Muscle of leg (tissue), 3 donors: ENCODE measurements at regions not wholly inside any gene's neighbourhood (a gene's known extent, or its start where the extent isn't known, plus 50 kb on each side); places are given as distances from the start of the nearest gene placed in this dataset.
"Not testable (repeated sequence)": the region's sequence is repeated elsewhere in the genome, so short reads cannot be mapped to it uniquely, and the experiment has no call there.

Source experiments
- DNase-seq: peaks from one replicate; pipeline ENCODE4 v3.0.0; 2013
- H3K27ac ChIP-seq: one replicate; pipeline ENCODE4 v1.5.1; 2013; ENCODE audit warnings: mild to moderate bottlenecking, low read length, control low read depth
- H3K27me3 ChIP-seq: one replicate; pipeline ENCODE4 v1.6.1; 2013; ENCODE audit warnings: low read length; ENCODE audit not compliant: control insufficient read depth, insufficient read depth
- H3K36me3 ChIP-seq: one replicate; pipeline ENCODE4 v1.6.1; 2013; ENCODE audit warnings: low read length; ENCODE audit not compliant: control insufficient read depth, insufficient read depth
- H3K4me1 ChIP-seq: one replicate; pipeline ENCODE4 v1.6.1; 2013; ENCODE audit warnings: low read length; ENCODE audit not compliant: control insufficient read depth, insufficient read depth
- H3K4me3 ChIP-seq: one replicate; pipeline ENCODE4 v1.5.1; 2013; ENCODE audit warnings: low read length, control low read depth
- H3K9me3 ChIP-seq: replicated peaks from 2 replicates; pipeline ENCODE4 v1.6.1; 2013; ENCODE audit warnings: low read depth, low read length; ENCODE audit not compliant: control insufficient read depth
- WGBS: methylation state at CpG from one replicate; pipeline ENCODE4 v1.1.5; 2013; ENCODE audit warnings: missing lambda C conversion rate; ENCODE audit not compliant: insufficient coverage; 5-methylcytosine and 5-hydroxymethylcytosine counted together

DNA sequence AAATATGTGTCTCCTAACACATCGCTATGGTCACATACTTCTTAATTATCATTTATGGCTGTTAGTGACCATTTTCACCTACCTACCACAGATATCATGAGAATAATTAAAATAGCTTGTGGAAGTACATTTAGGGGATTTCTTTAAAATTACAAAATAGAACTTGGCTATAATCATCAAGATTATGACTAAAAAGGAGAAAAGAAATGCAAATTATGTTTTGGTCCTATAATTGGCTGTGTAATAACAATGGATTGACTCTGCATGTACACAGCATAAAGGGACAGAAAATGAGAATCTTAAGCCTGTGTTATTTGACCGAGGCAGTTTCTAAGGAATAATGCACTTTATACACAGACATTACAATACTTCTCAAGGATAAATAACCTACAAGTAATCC is 197.7 kb upstream of the ZNF322 start:
- not testable (repeated sequence) for H3K27ac ChIP-seq, DNase-seq, H3K27me3 ChIP-seq, H3K9me3 ChIP-seq, H3K4me1 ChIP-seq, H3K4me3 ChIP-seq, H3K36me3 ChIP-seq
- no CpG with 5 or more reads among the region's 2 CpGs for WGBS

DNA sequence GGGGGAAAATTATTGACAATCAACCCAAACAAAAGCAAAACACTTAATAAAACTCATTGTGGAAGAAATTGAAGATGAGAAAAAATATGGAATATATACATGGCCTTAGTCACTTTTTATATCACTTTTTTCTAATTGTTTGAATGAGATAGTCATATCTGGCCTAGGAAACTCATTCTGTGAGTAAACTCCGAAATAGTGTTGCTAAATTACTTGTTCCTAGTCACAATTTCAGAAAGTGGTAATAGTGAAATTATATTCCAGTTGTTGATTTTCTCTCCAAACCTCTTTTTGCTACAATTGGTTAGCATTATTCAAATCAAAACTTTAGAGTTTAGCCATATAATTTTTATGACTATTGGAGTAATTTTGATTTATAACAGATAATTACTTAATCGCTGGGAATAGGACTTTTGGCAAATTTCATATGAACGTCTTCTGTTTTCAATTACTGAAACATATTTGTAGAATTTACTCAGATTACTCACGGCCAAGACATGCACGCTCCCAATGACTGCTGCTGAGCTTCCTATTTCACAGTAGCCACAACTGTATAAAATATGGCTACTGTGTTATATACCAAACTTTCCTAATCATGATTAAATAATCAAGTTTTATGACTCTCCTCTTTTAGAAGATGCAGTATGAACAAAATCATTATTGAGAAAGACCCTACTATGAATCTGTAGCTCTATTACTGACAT is 199.7 kb upstream of the ZNF322 start:
- DNase-seq, H3K27me3 ChIP-seq, H3K4me3 ChIP-seq, H3K4me1 ChIP-seq, H3K9me3 ChIP-seq, H3K36me3 ChIP-seq, H3K27ac ChIP-seq: not testable (repeated sequence)
- no CpG with 5 or more reads among the region's 5 CpGs for WGBS

DNA sequence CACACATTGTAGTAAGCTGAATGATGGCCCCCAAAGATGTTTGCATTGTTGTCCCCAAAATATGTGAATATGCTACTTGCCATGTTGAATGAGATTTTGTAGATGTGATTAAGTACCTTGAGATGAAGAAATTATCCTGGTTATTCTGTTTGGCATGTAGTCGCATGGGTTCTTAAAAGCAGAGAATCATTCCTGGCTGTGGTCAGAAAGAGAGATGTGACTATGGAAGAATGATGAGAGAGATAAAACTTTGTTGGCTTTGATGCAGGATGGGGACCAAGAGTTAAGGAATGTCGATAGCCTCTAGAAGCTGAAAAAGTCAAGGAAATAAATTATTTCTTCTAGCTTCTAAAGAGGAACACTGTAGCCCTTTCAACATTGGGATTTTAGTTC is 200.2 kb upstream of the ZNF322 start:
- not testable (repeated sequence) for DNase-seq, H3K27me3 ChIP-seq, H3K4me3 ChIP-seq, H3K27ac ChIP-seq, H3K36me3 ChIP-seq, H3K4me1 ChIP-seq, H3K9me3 ChIP-seq
- 100% methylated on average over 1 of the region's 2 CpGs for WGBS

DNA sequence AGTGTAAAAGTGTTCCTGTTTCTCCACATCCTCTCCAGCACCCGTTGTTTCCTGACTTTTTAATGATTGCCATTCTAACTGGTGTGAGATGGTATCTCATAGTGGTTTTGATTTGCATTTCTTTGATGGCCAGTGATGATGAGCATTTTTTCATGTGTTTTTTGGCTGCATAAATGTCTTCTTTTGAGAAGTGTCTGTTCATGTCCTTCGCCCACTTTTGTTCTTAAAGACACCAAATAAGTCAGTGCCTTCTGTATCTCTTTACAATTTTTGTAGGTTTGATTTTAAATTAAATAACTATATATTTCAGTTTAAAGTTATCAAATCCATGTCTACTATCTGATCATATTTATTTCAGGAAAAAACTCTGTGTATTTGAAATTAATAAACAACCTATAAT is 202.4 kb upstream of the ZNF322 start:
- H3K4me3 ChIP-seq, H3K4me1 ChIP-seq, H3K27ac ChIP-seq, H3K9me3 ChIP-seq, DNase-seq, H3K36me3 ChIP-seq, H3K27me3 ChIP-seq: not testable (repeated sequence)
- WGBS, result no CpG with 5 or more reads among the region's 2 CpGs

DNA sequence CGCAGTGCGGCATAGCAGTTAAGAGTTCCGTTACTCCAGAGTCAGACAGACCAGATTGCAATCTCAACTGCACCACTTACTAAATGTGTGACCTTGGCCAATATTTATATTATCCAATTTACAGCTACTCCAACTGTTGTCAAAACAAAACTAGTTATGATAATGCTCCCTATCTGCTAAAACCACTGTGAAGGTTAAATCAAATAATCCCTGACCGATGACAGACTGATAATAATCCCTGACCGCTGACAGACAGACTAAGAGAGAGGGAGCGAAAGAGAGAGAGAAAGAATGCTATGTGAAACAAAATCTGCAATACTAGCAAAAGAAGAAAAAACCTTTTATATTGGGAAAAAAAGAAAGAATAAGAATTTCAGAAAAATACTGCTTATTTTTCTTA is 204.1 kb upstream of the ZNF322 start:
- not testable (repeated sequence) for H3K4me3 ChIP-seq

DNA sequence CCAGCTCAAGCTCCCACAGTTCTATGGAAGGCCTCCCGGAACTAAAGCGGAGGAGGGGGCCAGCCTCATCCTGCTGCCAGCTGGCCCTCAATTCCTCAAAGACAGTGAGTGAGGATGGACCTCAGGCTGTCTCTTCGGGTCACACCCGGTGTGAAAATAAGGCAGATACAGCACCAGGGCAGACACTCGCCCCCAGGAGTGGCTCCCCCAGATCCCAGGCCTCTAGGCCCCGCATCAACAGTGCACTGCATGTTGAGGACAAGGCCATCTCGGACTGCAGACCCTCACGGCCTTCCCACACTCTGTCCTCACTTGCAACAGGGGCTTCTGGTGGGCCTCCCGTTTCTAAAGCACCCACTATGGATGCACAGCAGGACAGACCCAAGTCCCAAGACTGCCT is 239.2 kb upstream of the ZNF322 start:
- H3K9me3 ChIP-seq, H3K4me1 ChIP-seq, H3K4me3 ChIP-seq, H3K27me3 ChIP-seq, H3K36me3 ChIP-seq: not testable (repeated sequence)
- H3K27ac ChIP-seq, result peak overlapping the region; percentile 62
- DNase-seq, result peak; percentile 21
- 83% methylated on average over 9 of the region's 9 CpGs for WGBS

More for the DNA sequence above, 204.1 kb upstream of the ZNF322 start:
- H3K4me1 ChIP-seq, H3K36me3 ChIP-seq, H3K9me3 ChIP-seq, DNase-seq, H3K27me3 ChIP-seq, H3K27ac ChIP-seq: not testable (repeated sequence)
- WGBS, result 80% methylated on average over 1 of the region's 6 CpGs

DNA sequence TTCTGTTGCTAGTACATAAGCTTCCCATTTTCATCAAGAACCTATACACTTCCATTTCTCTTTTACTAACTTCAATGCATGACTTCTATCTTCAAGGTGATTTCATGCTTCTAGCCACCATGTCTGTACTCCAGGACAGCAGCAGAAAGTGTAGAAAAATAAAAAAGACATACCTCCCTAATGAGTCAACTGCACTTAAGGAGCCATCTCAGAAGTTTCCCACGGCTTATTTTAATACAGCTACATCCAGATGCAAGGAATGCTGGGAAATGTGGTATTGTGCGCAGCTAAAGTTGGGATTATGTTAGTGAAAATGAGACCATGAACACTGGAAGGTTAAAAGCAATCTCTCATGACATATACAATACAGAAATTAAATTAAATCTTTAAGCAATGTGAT is 264.7 kb upstream of the ZNF322 start:
- not testable (repeated sequence) for H3K9me3 ChIP-seq, H3K4me3 ChIP-seq, H3K4me1 ChIP-seq, H3K36me3 ChIP-seq, DNase-seq, H3K27me3 ChIP-seq, H3K27ac ChIP-seq
- WGBS, result no CpG with 5 or more reads among the region's 2 CpGs

DNA sequence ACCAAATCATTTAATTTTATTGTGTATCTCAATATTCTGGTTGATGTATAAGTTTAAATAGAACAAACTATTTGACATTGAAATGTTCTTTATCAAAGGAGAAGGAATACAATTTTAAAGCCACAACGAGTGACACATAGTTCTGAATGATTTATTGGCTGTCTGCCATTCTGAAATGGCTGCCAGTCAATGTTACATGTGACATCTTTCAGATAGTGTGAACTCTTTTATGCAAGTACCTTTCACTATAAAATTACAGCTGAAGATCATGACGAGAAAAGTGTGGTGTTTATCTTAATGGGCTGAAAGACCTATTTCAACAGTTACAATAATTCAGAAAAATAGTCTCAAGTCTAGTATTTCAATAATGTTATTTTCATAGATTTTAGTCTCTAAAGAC is 268.6 kb upstream of the ZNF322 start:
- WGBS, result no CpG with 5 or more reads among the region's 2 CpGs
- not testable (repeated sequence) for H3K27me3 ChIP-seq, H3K4me1 ChIP-seq, H3K36me3 ChIP-seq, H3K4me3 ChIP-seq, DNase-seq, H3K9me3 ChIP-seq, H3K27ac ChIP-seq

DNA sequence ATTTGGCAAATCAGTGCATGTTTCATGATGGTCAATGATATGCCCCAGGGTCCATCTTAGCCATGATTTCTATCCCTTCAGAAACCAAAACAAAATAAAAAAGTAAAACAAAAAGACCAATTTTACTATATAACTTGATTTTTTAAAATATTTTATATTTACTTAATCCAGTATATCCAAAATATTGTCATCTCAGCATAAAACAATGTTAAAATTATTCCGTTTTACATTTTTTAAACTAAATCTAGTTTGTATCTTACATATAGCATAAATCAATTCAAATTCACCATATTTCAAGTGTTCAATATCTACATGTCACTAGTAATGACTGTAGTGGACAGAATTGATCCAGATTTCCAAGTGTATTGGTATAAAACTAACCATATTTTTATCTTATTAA is 277.7 kb upstream of the ZNF322 start:
- not testable (repeated sequence) for H3K4me1 ChIP-seq, DNase-seq, H3K9me3 ChIP-seq, H3K27me3 ChIP-seq, H3K27ac ChIP-seq, H3K36me3 ChIP-seq, H3K4me3 ChIP-seq
- no CpG with 5 or more reads among the region's 1 CpG for WGBS

DNA sequence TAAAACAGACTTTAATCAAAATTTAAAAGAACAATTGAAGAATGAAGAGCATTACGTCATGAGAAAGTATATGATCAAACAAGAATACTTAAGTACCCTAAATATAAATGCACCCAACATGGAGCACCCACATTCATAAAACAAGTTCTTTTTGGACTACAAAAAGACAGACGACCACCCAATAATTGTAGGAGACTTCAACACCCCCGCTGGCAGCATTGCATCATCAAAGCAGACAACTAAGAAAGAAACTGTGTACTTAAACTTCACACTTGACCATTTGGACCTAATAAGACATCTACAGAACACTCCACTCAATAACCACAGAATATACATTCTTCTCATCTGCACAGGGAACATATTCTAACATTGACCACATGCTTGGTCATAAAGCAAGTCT is 291.7 kb upstream of the ZNF322 start:
- H3K9me3 ChIP-seq, H3K27ac ChIP-seq, H3K4me1 ChIP-seq, DNase-seq, H3K36me3 ChIP-seq, H3K27me3 ChIP-seq, H3K4me3 ChIP-seq: not testable (repeated sequence)
- WGBS, result 100% methylated on average over 2 of the region's 3 CpGs

DNA sequence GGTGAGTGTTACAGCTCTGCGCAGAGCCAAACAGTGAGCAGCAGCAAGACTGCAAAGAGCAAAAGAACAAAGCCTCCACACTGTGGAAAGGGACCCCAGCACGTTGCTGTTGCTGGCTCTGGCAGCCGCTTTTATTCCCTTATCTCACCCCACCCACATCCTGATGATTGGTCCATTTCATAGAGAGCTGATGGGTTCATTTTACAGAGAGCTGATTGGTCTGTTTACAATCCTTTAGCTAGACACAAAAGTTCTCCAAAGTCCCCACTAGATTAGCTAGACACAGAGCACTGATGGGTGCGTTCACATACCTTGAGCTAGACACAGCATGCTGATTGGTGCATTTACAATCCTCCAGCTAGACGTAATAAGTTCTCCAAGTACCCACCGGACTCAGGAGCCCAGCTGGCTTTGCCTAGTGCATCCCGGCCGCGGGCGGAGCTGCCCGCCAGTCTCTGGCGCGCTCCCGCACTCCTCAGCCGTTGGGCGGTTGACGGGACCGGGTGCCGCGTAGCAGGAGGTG is 291.4 kb upstream of the PRSS16 start:
- H3K4me3 ChIP-seq, result peak overlapping the region; percentile 27
- not testable (repeated sequence) for H3K27ac ChIP-seq, H3K9me3 ChIP-seq, H3K4me1 ChIP-seq, H3K36me3 ChIP-seq, H3K27me3 ChIP-seq
- WGBS, result no CpG with 5 or more reads among the region's 20 CpGs
- peak; percentile 78 for DNase-seq
